WTC11 (cell line): ENCODE measurements at regions not wholly inside any gene's neighbourhood (a gene's known extent, or its start where the extent isn't known, plus 50 kb on each side); places are given as distances from the start of the nearest gene placed in this dataset.

Source experiments
- ATAC-seq: fragments of 200-7000 bp; cut with Tn5 transposase; 2 replicates; pipeline ENCODE4 v1.10.0; 2021; ENCODE audit warnings: mild to moderate bottlenecking, moderate library complexity
- CTCF ChIA-PET: fragments of 300-600 bp; sonication (Branson Sonifier 250); formaldehyde crosslinking; loops from one replicate; lab custom pipeline; 2021; ENCODE audit warnings: antibody characterized with exemption; lab: Charles Lee
- POLR2A ChIA-PET: fragments of 350-600 bp; sonication (Branson Sonifier 250); formaldehyde crosslinking; loops from one replicate; lab custom pipeline; 2021; ENCODE audit warnings: antibody characterized with exemption; lab: Charles Lee
- DNase-seq: peaks from one replicate; pipeline ENCODE4 v3.0.0; 2021; ENCODE audit warnings: low spot score
- H3K27ac Mint-ChIP-seq: 2 replicates; pipeline ENCODE4 v1.8.0; 2021; ENCODE audit warnings: mixed read lengths
- H3K27me3 Mint-ChIP-seq: 2 replicates; pipeline ENCODE4 v1.8.0; 2021; ENCODE audit warnings: low read depth, mild to moderate bottlenecking, moderate library complexity, mixed read lengths
- H3K36me3 Mint-ChIP-seq: 2 replicates; pipeline ENCODE4 v1.8.0; 2021; ENCODE audit warnings: mixed read lengths
- H3K4me1 Mint-ChIP-seq: 2 replicates; pipeline ENCODE4 v1.8.0; 2022; ENCODE audit warnings: mixed read lengths
- H3K4me3 Mint-ChIP-seq: 2 replicates; pipeline ENCODE4 v1.8.0; 2021; ENCODE audit warnings: mild to moderate bottlenecking, moderate library complexity, mixed read lengths
- H3K9me3 Mint-ChIP-seq: 2 replicates; pipeline ENCODE4 v1.8.0; 2021; ENCODE audit warnings: mixed read lengths
- CREB1 ChIP-seq: sonication (generic); formaldehyde crosslinking; IDR thresholded peaks from 2 replicates; pipeline ENCODE4 v1.8.0; 2023; ENCODE audit warnings: mild to moderate bottlenecking, missing genetic modification reagents
- CREM ChIP-seq: sonication (generic); formaldehyde crosslinking; IDR thresholded peaks from 2 replicates; pipeline ENCODE4 v1.8.1; 2022; ENCODE audit warnings: mild to moderate bottlenecking, missing genetic modification reagents, moderate library complexity
- ELF4 ChIP-seq: sonication (generic); formaldehyde crosslinking; IDR thresholded peaks from 2 replicates; pipeline ENCODE4 v1.8.1; 2022; ENCODE audit warnings: low read depth, mild to moderate bottlenecking, moderate library complexity, missing genetic modification reagents
- EMX1 ChIP-seq: fragments of 250-450 bp; sonication (Bioruptor Pico); IDR thresholded peaks from 2 replicates; pipeline ENCODE4 v1.8.0; 2021; ENCODE audit warnings: mild to moderate bottlenecking
- JAZF1 ChIP-seq: fragments of 250-450 bp; sonication (Bioruptor Pico); IDR thresholded peaks from 2 replicates; pipeline ENCODE4 v1.9.0; 2021; ENCODE audit warnings: moderate library complexity, mild to moderate bottlenecking, inconsistent platforms
- TCF7 ChIP-seq: sonication (generic); formaldehyde crosslinking; IDR thresholded peaks from 2 replicates; pipeline ENCODE4 v1.8.0; 2022; ENCODE audit warnings: mild to moderate bottlenecking, low read depth, missing genetic modification reagents, moderate library complexity
- ZNF263 ChIP-seq: sonication (generic); formaldehyde crosslinking; IDR thresholded peaks from 2 replicates; pipeline ENCODE4 v1.8.1; 2022; ENCODE audit warnings: low read depth, mild to moderate bottlenecking, moderate library complexity, missing genetic modification reagents
- ZNF416 ChIP-seq: fragments of 250-450 bp; sonication (Bioruptor Pico); IDR thresholded peaks from 2 replicates; pipeline ENCODE4 v1.9.0; 2021; ENCODE audit warnings: mild to moderate bottlenecking, inconsistent platforms
- TF ChIP-seq, protein P1 (sequence below): sonication (generic); formaldehyde crosslinking; IDR thresholded peaks from 2 replicates; pipeline ENCODE4 v1.8.1; 2023; ENCODE audit warnings: mild to moderate bottlenecking, missing genetic modification reagents, moderate library complexity
- TF ChIP-seq, protein P2 (sequence below): sonication (generic); formaldehyde crosslinking; IDR thresholded peaks from 2 replicates; pipeline ENCODE4 v1.8.1; 2022; ENCODE audit warnings: low read depth, mild to moderate bottlenecking, moderate library complexity, missing genetic modification reagents, borderline replicate concordance
- TF ChIP-seq, protein P3 (sequence below): sonication (generic); formaldehyde crosslinking; IDR thresholded peaks from 2 replicates; pipeline ENCODE4 v1.8.1; 2023; ENCODE audit warnings: mild to moderate bottlenecking, missing genetic modification reagents
- TF ChIP-seq, protein P4 (sequence below): sonication (generic); formaldehyde crosslinking; IDR thresholded peaks from 2 replicates; pipeline ENCODE4 v1.8.0; 2023; ENCODE audit warnings: missing genetic modification reagents
- TF ChIP-seq, protein P5 (sequence below): fragments of 250-450 bp; sonication (Bioruptor Pico); IDR thresholded peaks from 2 replicates; pipeline ENCODE4 v1.9.0; 2021; ENCODE audit warnings: moderate library complexity, mild to moderate bottlenecking, inconsistent platforms, borderline replicate concordance
- TF ChIP-seq, protein P6 (sequence below): fragments of 250-450 bp; sonication (Bioruptor Pico); IDR thresholded peaks from 2 replicates; pipeline ENCODE4 v1.9.0; 2021; ENCODE audit warnings: mild to moderate bottlenecking, borderline replicate concordance
- TF ChIP-seq, protein P7 (sequence below): sonication (generic); formaldehyde crosslinking; IDR thresholded peaks from 2 replicates; pipeline ENCODE4 v1.8.0; 2023; ENCODE audit warnings: missing genetic modification reagents, mild to moderate bottlenecking, borderline replicate concordance

DNA sequence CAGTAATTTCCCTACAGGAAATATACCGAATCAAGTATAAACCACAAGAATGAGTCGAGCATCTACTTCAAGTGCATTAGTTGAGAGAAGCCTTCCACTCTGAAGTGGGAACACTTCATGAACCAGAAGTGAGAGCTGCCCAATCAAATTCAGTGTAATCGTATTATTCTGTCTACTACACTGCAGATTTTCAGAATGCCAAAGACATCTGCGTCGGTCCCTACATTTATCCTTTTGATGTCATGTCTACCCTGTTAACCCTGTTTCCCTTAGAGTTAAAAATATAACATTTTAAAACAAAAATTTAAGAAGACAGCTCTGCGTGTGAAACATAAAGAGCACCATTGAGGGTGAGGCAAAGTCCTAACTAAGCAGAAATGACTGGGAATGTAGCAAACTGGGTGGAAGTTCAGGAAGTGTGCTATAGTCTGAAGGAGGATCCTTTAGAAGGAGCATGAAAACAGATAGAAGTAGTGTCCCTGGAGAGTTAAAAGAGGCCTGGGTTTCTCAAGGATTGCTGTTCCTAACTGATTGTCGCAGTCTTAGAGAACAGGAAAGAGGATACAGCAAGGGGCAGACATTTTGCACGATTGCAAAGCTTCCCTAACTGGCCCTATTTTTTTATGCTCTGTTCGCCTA lies 291.2 kb downstream of the PTPRC start:
- peaks cover 19% of the 10 kb centered on the region for H3K4me1 Mint-ChIP-seq
- no peak; the same call in none of the 2 replicates for ATAC-seq
- H3K4me3 Mint-ChIP-seq: no peak overlapping the region
- H3K27ac Mint-ChIP-seq: peak overlapping the region; percentile 23; the same call in 1 of the 2 replicates
- ChIA-PET CTCF (no interaction called here), POLR2A (no interaction called here)
- no peaks in the 10 kb centered on the region for H3K9me3 Mint-ChIP-seq
- TF ChIP-seq EMX1 (CRISPR knock-in tag): no peak
- TF ChIP-seq ELF4 (CRISPR knock-in tag): no peak
- no peaks in the 10 kb centered on the region for H3K36me3 Mint-ChIP-seq
- DNase-seq: no peak
- no peaks in the 10 kb centered on the region for H3K27me3 Mint-ChIP-seq

DNA sequence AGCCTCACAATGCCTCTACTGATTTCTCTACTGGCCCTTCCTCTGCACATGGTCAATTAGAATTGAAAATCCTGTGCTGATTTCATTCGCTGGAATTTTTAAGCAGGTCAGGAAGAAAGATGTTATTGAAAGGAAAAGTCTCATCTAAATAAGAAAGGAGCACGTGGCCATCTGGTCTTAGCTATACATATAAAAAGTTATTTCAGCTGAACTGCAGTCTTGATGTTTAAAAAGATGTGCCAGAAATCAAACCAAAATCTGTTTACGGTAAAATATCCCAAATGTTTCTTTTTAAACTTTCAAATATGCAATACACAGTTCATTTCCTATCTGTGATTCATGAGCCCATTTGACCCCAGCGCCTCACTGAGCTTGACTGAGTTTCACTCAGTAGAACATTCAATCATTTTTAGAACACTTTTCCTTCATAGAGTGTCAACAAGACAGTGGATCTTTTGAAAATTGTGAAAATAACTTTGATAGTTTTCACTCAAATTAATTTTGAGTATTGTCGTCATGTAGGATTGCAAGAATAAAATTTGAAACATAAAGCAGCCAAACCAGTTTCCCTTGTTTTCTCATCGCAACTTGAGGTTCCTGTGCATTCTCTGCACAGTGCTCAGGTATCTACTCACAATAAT lies 293.6 kb downstream of the PTPRC start:
- no peak for ATAC-seq
- ChIA-PET CTCF (no interaction called here), POLR2A (no interaction called here)
- TF ChIP-seq, protein P1, sequence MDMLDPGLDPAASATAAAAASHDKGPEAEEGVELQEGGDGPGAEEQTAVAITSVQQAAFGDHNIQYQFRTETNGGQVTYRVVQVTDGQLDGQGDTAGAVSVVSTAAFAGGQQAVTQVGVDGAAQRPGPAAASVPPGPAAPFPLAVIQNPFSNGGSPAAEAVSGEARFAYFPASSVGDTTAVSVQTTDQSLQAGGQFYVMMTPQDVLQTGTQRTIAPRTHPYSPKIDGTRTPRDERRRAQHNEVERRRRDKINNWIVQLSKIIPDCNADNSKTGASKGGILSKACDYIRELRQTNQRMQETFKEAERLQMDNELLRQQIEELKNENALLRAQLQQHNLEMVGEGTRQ (CRISPR knock-in tag): peak; percentile 24; the same call in 1 of the 2 replicates
- TF ChIP-seq, protein P2, sequence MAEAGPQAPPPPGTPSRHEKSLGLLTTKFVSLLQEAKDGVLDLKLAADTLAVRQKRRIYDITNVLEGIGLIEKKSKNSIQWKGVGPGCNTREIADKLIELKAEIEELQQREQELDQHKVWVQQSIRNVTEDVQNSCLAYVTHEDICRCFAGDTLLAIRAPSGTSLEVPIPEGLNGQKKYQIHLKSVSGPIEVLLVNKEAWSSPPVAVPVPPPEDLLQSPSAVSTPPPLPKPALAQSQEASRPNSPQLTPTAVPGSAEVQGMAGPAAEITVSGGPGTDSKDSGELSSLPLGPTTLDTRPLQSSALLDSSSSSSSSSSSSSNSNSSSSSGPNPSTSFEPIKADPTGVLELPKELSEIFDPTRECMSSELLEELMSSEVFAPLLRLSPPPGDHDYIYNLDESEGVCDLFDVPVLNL (CRISPR knock-in tag): no peak
- H3K36me3 Mint-ChIP-seq: no peaks in the 10 kb centered on the region
- H3K9me3 Mint-ChIP-seq: no peaks in the 10 kb centered on the region
- no peaks in the 10 kb centered on the region for H3K27me3 Mint-ChIP-seq
- peaks cover 31% of the 10 kb centered on the region for H3K4me1 Mint-ChIP-seq
- 0 out of 2 replicates have a peak overlapping the region, but pooled peaks have one; percentile 36 for H3K27ac Mint-ChIP-seq
- no peak overlapping the region for H3K4me3 Mint-ChIP-seq
- no peak for DNase-seq

DNA sequence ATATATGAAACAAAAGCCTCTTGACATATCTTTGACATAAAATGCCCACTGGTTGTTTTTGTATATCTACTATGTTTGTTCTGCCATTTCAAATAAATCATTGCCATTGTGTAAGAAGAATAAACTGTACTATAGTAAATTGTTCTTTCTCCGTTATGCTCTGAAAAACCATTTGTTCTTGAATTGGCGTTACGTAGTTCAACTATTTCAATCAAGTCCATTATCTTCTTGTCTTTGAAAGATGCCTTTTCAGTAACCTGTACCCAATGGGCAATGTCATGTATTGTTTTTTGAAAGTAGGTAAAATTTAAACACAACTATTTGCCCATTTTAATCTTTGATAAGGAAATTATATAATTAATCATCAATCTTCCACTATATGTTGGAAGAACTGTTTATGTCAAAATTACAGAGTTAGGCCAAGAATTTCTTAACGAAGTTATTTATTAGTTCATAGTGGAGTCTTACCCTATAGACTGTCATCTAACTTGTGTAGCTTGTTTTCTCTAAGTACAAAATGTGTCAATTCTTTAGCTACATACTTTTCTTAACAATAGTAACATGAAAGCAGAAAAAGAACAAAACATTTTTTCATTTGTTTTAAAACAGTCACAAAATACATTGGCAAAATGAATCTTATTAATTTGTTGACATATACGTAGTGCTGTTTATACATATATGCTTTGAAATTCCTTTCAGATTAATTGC lies 294.8 kb downstream of the PTPRC start:
- Mint-ChIP-seq H3K27me3 (no peaks in the 10 kb centered on the region), H3K27ac (no peak overlapping the region), H3K36me3 (no peaks in the 10 kb centered on the region), H3K4me3 (no peak overlapping the region), H3K4me1 (peaks cover 31% of the 10 kb centered on the region), H3K9me3 (no peaks in the 10 kb centered on the region)
- ChIA-PET POLR2A (no interaction called here), CTCF (no interaction called here)
- DNase-seq (no peak), ATAC-seq (no peak)
- TF ChIP-seq ZNF416 (CRISPR knock-in tag) (no peak), CREM (CRISPR knock-in tag) (no peak), TCF7 (CRISPR knock-in tag) (no peak), ZNF263 (no peak), JAZF1 (CRISPR knock-in tag) (no peak), CREB1 (CRISPR knock-in tag) (no peak)
- TF ChIP-seq, protein P3, sequence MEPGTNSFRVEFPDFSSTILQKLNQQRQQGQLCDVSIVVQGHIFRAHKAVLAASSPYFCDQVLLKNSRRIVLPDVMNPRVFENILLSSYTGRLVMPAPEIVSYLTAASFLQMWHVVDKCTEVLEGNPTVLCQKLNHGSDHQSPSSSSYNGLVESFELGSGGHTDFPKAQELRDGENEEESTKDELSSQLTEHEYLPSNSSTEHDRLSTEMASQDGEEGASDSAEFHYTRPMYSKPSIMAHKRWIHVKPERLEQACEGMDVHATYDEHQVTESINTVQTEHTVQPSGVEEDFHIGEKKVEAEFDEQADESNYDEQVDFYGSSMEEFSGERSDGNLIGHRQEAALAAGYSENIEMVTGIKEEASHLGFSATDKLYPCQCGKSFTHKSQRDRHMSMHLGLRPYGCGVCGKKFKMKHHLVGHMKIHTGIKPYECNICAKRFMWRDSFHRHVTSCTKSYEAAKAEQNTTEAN (CRISPR knock-in tag): no peak
- TF ChIP-seq, protein P4, sequence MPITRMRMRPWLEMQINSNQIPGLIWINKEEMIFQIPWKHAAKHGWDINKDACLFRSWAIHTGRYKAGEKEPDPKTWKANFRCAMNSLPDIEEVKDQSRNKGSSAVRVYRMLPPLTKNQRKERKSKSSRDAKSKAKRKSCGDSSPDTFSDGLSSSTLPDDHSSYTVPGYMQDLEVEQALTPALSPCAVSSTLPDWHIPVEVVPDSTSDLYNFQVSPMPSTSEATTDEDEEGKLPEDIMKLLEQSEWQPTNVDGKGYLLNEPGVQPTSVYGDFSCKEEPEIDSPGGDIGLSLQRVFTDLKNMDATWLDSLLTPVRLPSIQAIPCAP (CRISPR knock-in tag): no peak
- TF ChIP-seq, protein P5, sequence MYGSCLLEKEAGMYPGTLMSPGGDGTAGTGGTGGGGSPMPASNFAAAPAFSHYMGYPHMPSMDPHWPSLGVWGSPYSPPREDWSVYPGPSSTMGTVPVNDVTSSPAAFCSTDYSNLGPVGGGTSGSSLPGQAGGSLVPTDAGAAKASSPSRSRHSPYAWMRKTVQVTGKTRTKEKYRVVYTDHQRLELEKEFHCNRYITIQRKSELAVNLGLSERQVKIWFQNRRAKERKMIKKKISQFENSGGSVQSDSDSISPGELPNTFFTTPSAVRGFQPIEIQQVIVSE (CRISPR knock-in tag): no peak
- TF ChIP-seq, protein P6, sequence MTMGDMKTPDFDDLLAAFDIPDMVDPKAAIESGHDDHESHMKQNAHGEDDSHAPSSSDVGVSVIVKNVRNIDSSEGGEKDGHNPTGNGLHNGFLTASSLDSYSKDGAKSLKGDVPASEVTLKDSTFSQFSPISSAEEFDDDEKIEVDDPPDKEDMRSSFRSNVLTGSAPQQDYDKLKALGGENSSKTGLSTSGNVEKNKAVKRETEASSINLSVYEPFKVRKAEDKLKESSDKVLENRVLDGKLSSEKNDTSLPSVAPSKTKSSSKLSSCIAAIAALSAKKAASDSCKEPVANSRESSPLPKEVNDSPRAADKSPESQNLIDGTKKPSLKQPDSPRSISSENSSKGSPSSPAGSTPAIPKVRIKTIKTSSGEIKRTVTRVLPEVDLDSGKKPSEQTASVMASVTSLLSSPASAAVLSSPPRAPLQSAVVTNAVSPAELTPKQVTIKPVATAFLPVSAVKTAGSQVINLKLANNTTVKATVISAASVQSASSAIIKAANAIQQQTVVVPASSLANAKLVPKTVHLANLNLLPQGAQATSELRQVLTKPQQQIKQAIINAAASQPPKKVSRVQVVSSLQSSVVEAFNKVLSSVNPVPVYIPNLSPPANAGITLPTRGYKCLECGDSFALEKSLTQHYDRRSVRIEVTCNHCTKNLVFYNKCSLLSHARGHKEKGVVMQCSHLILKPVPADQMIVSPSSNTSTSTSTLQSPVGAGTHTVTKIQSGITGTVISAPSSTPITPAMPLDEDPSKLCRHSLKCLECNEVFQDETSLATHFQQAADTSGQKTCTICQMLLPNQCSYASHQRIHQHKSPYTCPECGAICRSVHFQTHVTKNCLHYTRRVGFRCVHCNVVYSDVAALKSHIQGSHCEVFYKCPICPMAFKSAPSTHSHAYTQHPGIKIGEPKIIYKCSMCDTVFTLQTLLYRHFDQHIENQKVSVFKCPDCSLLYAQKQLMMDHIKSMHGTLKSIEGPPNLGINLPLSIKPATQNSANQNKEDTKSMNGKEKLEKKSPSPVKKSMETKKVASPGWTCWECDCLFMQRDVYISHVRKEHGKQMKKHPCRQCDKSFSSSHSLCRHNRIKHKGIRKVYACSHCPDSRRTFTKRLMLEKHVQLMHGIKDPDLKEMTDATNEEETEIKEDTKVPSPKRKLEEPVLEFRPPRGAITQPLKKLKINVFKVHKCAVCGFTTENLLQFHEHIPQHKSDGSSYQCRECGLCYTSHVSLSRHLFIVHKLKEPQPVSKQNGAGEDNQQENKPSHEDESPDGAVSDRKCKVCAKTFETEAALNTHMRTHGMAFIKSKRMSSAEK: no peak
- TF ChIP-seq, protein P7, sequence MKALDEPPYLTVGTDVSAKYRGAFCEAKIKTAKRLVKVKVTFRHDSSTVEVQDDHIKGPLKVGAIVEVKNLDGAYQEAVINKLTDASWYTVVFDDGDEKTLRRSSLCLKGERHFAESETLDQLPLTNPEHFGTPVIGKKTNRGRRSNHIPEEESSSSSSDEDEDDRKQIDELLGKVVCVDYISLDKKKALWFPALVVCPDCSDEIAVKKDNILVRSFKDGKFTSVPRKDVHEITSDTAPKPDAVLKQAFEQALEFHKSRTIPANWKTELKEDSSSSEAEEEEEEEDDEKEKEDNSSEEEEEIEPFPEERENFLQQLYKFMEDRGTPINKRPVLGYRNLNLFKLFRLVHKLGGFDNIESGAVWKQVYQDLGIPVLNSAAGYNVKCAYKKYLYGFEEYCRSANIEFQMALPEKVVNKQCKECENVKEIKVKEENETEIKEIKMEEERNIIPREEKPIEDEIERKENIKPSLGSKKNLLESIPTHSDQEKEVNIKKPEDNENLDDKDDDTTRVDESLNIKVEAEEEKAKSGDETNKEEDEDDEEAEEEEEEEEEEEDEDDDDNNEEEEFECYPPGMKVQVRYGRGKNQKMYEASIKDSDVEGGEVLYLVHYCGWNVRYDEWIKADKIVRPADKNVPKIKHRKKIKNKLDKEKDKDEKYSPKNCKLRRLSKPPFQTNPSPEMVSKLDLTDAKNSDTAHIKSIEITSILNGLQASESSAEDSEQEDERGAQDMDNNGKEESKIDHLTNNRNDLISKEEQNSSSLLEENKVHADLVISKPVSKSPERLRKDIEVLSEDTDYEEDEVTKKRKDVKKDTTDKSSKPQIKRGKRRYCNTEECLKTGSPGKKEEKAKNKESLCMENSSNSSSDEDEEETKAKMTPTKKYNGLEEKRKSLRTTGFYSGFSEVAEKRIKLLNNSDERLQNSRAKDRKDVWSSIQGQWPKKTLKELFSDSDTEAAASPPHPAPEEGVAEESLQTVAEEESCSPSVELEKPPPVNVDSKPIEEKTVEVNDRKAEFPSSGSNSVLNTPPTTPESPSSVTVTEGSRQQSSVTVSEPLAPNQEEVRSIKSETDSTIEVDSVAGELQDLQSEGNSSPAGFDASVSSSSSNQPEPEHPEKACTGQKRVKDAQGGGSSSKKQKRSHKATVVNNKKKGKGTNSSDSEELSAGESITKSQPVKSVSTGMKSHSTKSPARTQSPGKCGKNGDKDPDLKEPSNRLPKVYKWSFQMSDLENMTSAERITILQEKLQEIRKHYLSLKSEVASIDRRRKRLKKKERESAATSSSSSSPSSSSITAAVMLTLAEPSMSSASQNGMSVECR: no peak
